ENCODE measurements at regions not wholly inside any gene's neighbourhood (a gene's known extent, or its start where the extent isn't known, plus 50 kb on each side); places are given as distances from the start of the nearest gene placed in this dataset.
"Not testable (repeated sequence)": the region's sequence is repeated elsewhere in the genome, so short reads cannot be mapped to it uniquely, and the experiment has no call there.

- peak; percentile 11 for DNase-seq
Measured at GRCh38 chr4:105059337-105059736, 87.3 kb upstream of the TET2 start.

- peak; percentile 29 for DNase-seq
Measured at GRCh38 chr4:105060628-105061027, 86.0 kb upstream of the TET2 start.

DNA sequence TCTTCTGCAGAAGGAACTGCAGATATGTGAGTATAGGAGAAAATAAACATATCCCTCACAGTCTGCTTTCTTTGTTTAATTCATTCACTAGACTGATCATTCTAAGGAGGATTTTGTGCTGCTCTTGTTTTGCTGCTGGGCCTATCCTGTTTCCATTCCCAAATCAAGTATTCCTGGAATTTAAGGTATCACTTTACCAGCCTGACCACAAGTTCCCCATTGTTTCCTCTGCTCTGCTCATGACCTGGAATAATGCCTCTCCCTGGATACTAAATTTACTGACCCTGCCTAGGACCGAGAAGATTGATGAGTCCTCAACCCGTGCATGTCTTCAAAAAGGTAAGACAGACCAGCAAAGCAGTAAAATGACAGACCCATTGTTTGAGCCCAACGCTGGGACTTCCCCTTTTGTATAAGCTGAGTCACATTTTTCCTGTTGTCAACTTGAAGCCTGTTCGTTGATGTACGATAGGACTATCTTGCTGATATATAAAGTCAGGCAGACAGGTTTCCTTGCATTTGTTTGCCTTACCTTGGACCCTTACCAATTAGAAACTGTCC is 85.5 kb upstream of the TET2 start:
- DNase-seq = peak; percentile 49

GRCh38 chr4:105061731-105062130 is 84.9 kb upstream of the TET2 start:
- no peak for DNase-seq

- no peak for DNase-seq
Measured at GRCh38 chr4:105066401-105066800, 80.3 kb upstream of the TET2 start.

- DNase-seq = no peak
Measured at GRCh38 chr4:105067431-105067830, 79.2 kb upstream of the TET2 start.

GRCh38 chr4:105067946-105068345 is 78.7 kb upstream of the TET2 start:
- no peak for DNase-seq

DNA sequence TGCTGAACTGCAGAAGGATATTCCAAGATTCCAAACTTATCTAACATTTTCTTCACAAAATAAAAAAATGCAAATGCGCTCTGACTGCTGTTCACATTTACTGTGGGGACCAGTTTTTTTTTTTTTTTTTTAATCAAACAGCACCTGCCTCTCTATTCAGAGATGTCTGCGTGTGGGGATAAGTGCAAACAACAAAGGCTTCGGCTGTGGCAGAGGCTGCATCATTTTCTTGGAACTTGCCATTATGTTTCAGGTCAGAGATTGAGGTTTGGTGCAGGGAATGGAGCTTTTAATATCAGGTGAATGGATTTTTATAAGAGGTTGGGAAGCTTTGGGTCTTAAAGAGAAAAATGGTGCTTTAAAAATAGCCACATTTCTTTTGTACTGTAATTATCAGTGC is 78.2 kb upstream of the TET2 start:
- no peak for DNase-seq

GRCh38 chr4:105072095-105072494 is 74.6 kb upstream of the TET2 start:
- DNase-seq = not testable (repeated sequence)

GRCh38 chr4:105074097-105074496 is 72.6 kb upstream of the TET2 start:
- no peak for DNase-seq

DNA sequence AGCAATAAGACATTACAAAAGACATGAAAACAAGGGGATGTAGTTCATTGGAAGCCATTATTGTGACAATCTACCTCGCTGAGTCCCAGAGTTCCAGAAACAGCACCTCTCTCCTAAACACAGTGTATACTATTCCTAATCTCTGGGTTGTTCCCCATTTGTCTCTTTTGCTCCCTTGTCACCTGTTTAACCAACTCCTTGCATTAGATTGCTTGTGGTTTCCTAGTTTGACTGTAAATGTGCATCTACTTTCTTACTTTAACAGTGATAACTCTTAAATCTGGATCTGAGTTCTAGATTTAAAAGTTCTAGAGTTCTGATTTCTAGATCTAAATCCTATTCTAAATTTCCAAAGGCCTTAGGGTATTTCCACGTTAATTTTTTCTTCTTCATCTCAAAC is 71.6 kb upstream of the TET2 start:
- DNase-seq = no peak

- DNase-seq = no peak
Measured at GRCh38 chr4:105088110-105088879, 58.4 kb upstream of the TET2 start.

- no peak for DNase-seq
Measured at GRCh38 chr4:105092356-105092755, 54.3 kb upstream of the TET2 start.

DNA sequence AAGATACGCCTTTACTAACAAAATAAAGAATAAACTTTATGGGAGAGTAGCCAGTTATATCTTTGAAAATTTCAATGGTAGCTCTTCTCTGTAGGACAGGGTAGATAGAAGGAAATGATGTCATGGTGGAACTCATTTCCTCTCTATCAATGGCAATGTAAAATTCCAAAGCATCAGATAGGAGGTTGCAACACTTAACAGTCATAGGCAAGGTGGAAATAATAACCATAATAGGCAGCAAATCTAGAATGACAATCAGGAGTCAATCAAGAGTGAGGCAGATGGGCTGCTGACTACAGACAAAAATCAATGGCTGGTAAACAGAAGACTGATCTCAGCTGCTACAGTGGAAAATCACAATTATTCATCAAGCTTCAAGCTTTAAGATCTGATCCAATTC is 53.9 kb upstream of the TET2 start:
- DNase-seq = no peak

DNA sequence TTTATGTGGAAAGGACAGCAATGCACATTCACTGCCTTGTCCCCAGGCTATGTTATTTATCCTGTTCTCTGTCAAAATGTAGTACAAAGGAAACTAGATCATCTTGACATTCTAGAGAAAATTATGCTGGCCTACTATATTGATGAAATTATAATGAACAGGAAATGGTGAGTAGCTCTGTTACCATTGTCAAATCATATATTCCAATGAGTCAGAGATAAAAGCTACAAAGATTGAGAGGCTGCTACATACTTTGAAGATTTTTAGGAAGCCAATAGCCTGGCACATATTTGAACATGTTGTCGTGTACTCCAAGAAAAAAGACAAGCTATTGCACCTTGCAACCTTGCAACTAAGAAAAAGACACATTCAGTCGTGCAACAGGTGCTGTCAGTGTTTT is 52.7 kb upstream of the TET2 start:
- no peak for DNase-seq
